CD4-positive, alpha-beta T cell treated with Interferon alpha-2 for 1 hour (primary cell): ENCODE measurements at regions not wholly inside any gene's neighbourhood (a gene's known extent, or its start where the extent isn't known, plus 50 kb on each side); places are given as distances from the start of the nearest gene placed in this dataset.

Experiments used
- DNase-seq, 2 donors: peaks; one replicate each; pipeline ENCODE4 v3.0.0-alpha.2; 2020 to 2022

GRCh38 chr5:52504584-52505240 is 283.0 kb upstream of the ITGA1 start:
- DNase-seq, result no peak

- DNase-seq, result no peak
These were observed 270.0 kb upstream of the ITGA1 start for GRCh38 chr5:52517667-52518066.

GRCh38 chr5:52520171-52520570 is 267.5 kb upstream of the ITGA1 start:
- no peak for DNase-seq

GRCh38 chr5:52521236-52521635 is 266.5 kb upstream of the ITGA1 start:
- no peak for DNase-seq

GRCh38 chr5:52523701-52524100 is 264.0 kb upstream of the ITGA1 start:
- DNase-seq, result no peak

GRCh38 chr5:52531105-52531504 is 256.6 kb upstream of the ITGA1 start:
- no peak for DNase-seq

- no peak for DNase-seq
These were observed 244.1 kb upstream of the ITGA1 start for GRCh38 chr5:52543594-52543993.

- DNase-seq, result no peak
These were observed 243.0 kb upstream of the ITGA1 start for GRCh38 chr5:52544738-52545137.

GRCh38 chr5:52554293-52554692 is 233.4 kb upstream of the ITGA1 start:
- no peak for DNase-seq

GRCh38 chr5:52560366-52560765 is 227.3 kb upstream of the ITGA1 start:
- no peak for DNase-seq

GRCh38 chr5:52562473-52562872 is 225.2 kb upstream of the ITGA1 start:
- DNase-seq, result no peak

GRCh38 chr5:52564587-52564986 is 223.1 kb upstream of the ITGA1 start:
- DNase-seq, result no peak

- no peak for DNase-seq
These were observed 210.2 kb upstream of the ITGA1 start for GRCh38 chr5:52577546-52577945.

GRCh38 chr5:52579391-52579790 is 208.3 kb upstream of the ITGA1 start:
- DNase-seq, result no peak

- no peak for DNase-seq
These were observed 206.8 kb upstream of the ITGA1 start for GRCh38 chr5:52580921-52581320.

GRCh38 chr5:52582313-52582712 is 205.4 kb upstream of the ITGA1 start:
- no peak for DNase-seq

- DNase-seq, result no peak
These were observed 200.6 kb upstream of the ITGA1 start for GRCh38 chr5:52587131-52587530.

GRCh38 chr5:52597625-52598024 is 190.1 kb upstream of the ITGA1 start:
- DNase-seq, result no peak

GRCh38 chr5:52598968-52599367 is 188.7 kb upstream of the ITGA1 start:
- DNase-seq, result no peak

- DNase-seq, result no peak
These were observed 183.8 kb upstream of the ITGA1 start for GRCh38 chr5:52603778-52604554.

GRCh38 chr5:52605317-52606313 is 182.1 kb upstream of the ITGA1 start:
- no peak for DNase-seq

GRCh38 chr5:52607227-52607824 is 180.4 kb upstream of the ITGA1 start:
- DNase-seq, result no peak

GRCh38 chr5:52620315-52620714 is 167.4 kb upstream of the ITGA1 start:
- DNase-seq, result no peak
